ENCODE measurements at regions not wholly inside any gene's neighbourhood (a gene's known extent, or its start where the extent isn't known, plus 50 kb on each side); places are given as distances from the start of the nearest gene placed in this dataset.

GRCh38 chr3:46089237-46090011 is 62.1 kb upstream of the XCR1 start:
- TF ChIP-seq CTCF (IDR thresholded peaks at IDR 0.05) (no peak), POLR2A (IDR thresholded peaks at IDR 0.05) (no peak), POLR2AphosphoS5 (IDR thresholded peaks at IDR 0.05) (peak in 1 of 3 donors; percentile 70), EP300 (IDR thresholded peaks at IDR 0.05) (no peak)
